Esophagus squamous epithelium (tissue), 5 donors: ENCODE measurements at regions not wholly inside any gene's neighbourhood (a gene's known extent, or its start where the extent isn't known, plus 50 kb on each side); places are given as distances from the start of the nearest gene placed in this dataset.

Experiments used
- DNase-seq: peaks from one replicate; lab custom pipeline; 2025; lab: John Stamatoyannopoulos, UW
- H3K27ac ChIP-seq, 4 donors: fragments of 200-600 bp; sonication (generic); one replicate each; pipeline ENCODE4 v1.5.1; 2016 to 2019; ENCODE audit warnings: mild to moderate bottlenecking in 1 of 4
- H3K27me3 ChIP-seq, 4 donors: fragments of 200-600 bp; sonication (generic); 1 replicate in 3 of 4; 2 replicates in 1 of 4; pipeline versions ENCODE4 v1.5.1 to v1.6.0; 2017 to 2021; ENCODE audit warnings: antibody characterized with exemption in 1 of 4
- H3K36me3 ChIP-seq, 3 donors: fragments of 200-600 bp; sonication (generic); one replicate each; pipeline ENCODE4 v1.5.1; 2016 to 2019
- H3K4me1 ChIP-seq, 3 donors: fragments of 200-600 bp; sonication (generic); one replicate each; pipeline ENCODE4 v1.5.1; 2017 to 2019
- H3K4me3 ChIP-seq, 4 donors: fragments of 200-600 bp; sonication (generic); 1 replicate in 3 of 4; 2 replicates in 1 of 4; pipeline ENCODE4 v1.5.1; 2016 to 2019; ENCODE audit warnings: mild to moderate bottlenecking in 2 of 4, moderate library complexity in 1 of 4
- H3K9me3 ChIP-seq, 3 donors: fragments of 200-600 bp; sonication (generic); one replicate each; pipeline ENCODE4 v1.5.1; 2016 to 2019
- CTCF ChIP-seq, 6 experiments: fragments of 450-650 bp in 4 of 6; fragments of 200-600 bp in 2 of 6; sonication (generic) in 2 of 6; IDR thresholded peaks; one replicate each; pipeline ENCODE4 v1.5.1; 2016 to 2019; ENCODE audit warnings: antibody characterized with exemption in 6 of 6, mild to moderate bottlenecking in 4 of 6, moderate library complexity in 4 of 6
- POLR2A ChIP-seq, 4 donors: fragments of 450-650 bp; IDR thresholded peaks; one replicate each; pipeline ENCODE4 v1.6.1; 2017; ENCODE audit warnings: antibody characterized with exemption in 4 of 4, mild to moderate bottlenecking in 4 of 4, moderate library complexity in 3 of 4
- WGBS, 2 donors: methylation state at CpG; one replicate each; pipeline ENCODE4 v1.1.5; 2018; 5-methylcytosine and 5-hydroxymethylcytosine counted together
- intact Hi-C: fragments of 100-400 bp; cut with DNase I; formaldehyde crosslinking; loops from one replicate; pipeline ENCODE4 v1.15.0; 2022
- donor health status: DM: yes; HTN: yes; CAD: no.

- intact Hi-C loops, result loop anchor here (10.0 kb wide), 1 partner anchor 317 kb away; no protein-coding TSS in a partner anchor
- no peaks in the 10 kb centered on the region for H3K36me3 ChIP-seq
- DNase-seq, result no peak
Observed at GRCh38 chr10:80697926-80698325, 160.2 kb downstream of the SH2D4B start.

GRCh38 chr10:80699602-80700039, 161.9 kb downstream of the SH2D4B start:
- Histone ChIP-seq H3K27me3 (no peaks in the 10 kb centered on the region), H3K9me3 (no peaks in the 10 kb centered on the region), H3K4me1 (peaks cover 0 to 7% (median 0%) of the 10 kb centered on the region in 3 donors), H3K27ac (no peak overlapping the region), H3K4me3 (no peak overlapping the region), H3K36me3 (no peaks in the 10 kb centered on the region)
- DNase-seq, result peak; percentile 10
- WGBS, 2 donors, result 21 to 67% methylated on average over 1 to 11 of the region's 14 CpGs
- TF ChIP-seq POLR2A (IDR thresholded peaks at IDR 0.05), result no peak
- TF ChIP-seq CTCF (IDR thresholded peaks at IDR 0.05), result peak; percentile 51 to 86 (median 73)
- intact Hi-C loops, result loop anchor here (10.0 kb wide), 1 partner anchor 315 kb away; no protein-coding TSS in a partner anchor

More at GRCh38 chr10:80697926-80698325, 160.2 kb downstream of the SH2D4B start:
- WGBS, 2 donors, result 43 to 92% methylated on average over 1 to 2 of the region's 2 CpGs
- TF ChIP-seq CTCF (IDR thresholded peaks at IDR 0.05) (no peak), POLR2A (IDR thresholded peaks at IDR 0.05) (no peak)
- H3K9me3 ChIP-seq, result no peaks in the 10 kb centered on the region
- H3K4me3 ChIP-seq, result no peak overlapping the region
- no peak overlapping the region for H3K27ac ChIP-seq
- no peaks in the 10 kb centered on the region for H3K27me3 ChIP-seq
- H3K4me1 ChIP-seq, result peaks cover 0 to 7% (median 0%) of the 10 kb centered on the region in 3 donors

- no peak for DNase-seq
- intact Hi-C loops, result no loop called here
- TF ChIP-seq CTCF (IDR thresholded peaks at IDR 0.05) (no peak), POLR2A (IDR thresholded peaks at IDR 0.05) (no peak)
- no peaks in the 10 kb centered on the region for H3K9me3 ChIP-seq
- H3K36me3 ChIP-seq, result no peaks in the 10 kb centered on the region
- H3K4me3 ChIP-seq, result no peak overlapping the region
- H3K27me3 ChIP-seq, result no peaks in the 10 kb centered on the region
- H3K27ac ChIP-seq, result no peak overlapping the region
- WGBS, 2 donors, result 61 to 89% methylated on average over 2 to 3 of the region's 3 CpGs
- peaks cover 0 to 7% (median 0%) of the 10 kb centered on the region in 3 donors for H3K4me1 ChIP-seq
Observed at GRCh38 chr10:80700252-80700651, 162.6 kb downstream of the SH2D4B start.

GRCh38 chr10:80700760-80701444, 163.2 kb downstream of the SH2D4B start:
- 65 to 83% methylated on average over 7 to 8 of the region's 8 CpGs for WGBS, 2 donors
- no peak overlapping the region for H3K4me3 ChIP-seq
- no peaks in the 10 kb centered on the region for H3K27me3 ChIP-seq
- no peak for DNase-seq
- intact Hi-C loops, result no loop called here
- no peaks in the 10 kb centered on the region for H3K36me3 ChIP-seq
- peaks cover 0 to 7% (median 0%) of the 10 kb centered on the region in 3 donors for H3K4me1 ChIP-seq
- TF ChIP-seq POLR2A (IDR thresholded peaks at IDR 0.05) (no peak), CTCF (IDR thresholded peaks at IDR 0.05) (no peak)
- peaks cover 0 to 2% (median 0%) of the 10 kb centered on the region in 3 donors for H3K9me3 ChIP-seq
- no peak overlapping the region for H3K27ac ChIP-seq

- H3K4me3 ChIP-seq, result no peak overlapping the region
- TF ChIP-seq CTCF (IDR thresholded peaks at IDR 0.05) (no peak), POLR2A (IDR thresholded peaks at IDR 0.05) (no peak)
- peaks cover 0 to 4% (median 0%) of the 10 kb centered on the region in 3 donors for H3K9me3 ChIP-seq
- H3K36me3 ChIP-seq, result no peaks in the 10 kb centered on the region
- no peaks in the 10 kb centered on the region for H3K27me3 ChIP-seq
- 69 to 75% methylated on average over 2 of the region's 2 CpGs for WGBS, 2 donors
- H3K4me1 ChIP-seq, result peaks cover 0 to 7% (median 0%) of the 10 kb centered on the region in 3 donors
- DNase-seq, result no peak
- H3K27ac ChIP-seq, result no peak overlapping the region
- intact Hi-C loops, result no loop called here
Observed at GRCh38 chr10:80701706-80702105, 164.0 kb downstream of the SH2D4B start.
